Astrocyte (in vitro differentiated cells and primary cell): ENCODE measurements at regions not wholly inside any gene's neighbourhood (a gene's known extent, or its start where the extent isn't known, plus 50 kb on each side); places are given as distances from the start of the nearest gene placed in this dataset.

Source experiments
- CTCF ChIP-seq: IDR thresholded peaks from 2 replicates; pipeline ENCODE4 v1.5.1; 2011; ENCODE audit warnings: low read depth, mild to moderate bottlenecking, inconsistent platforms, low read length, moderate library complexity; ENCODE audit not compliant: insufficient read depth
- EZH2 ChIP-seq: IDR thresholded peaks from 2 replicates; pipeline ENCODE4 v1.6.1; 2012; ENCODE audit warnings: mild to moderate bottlenecking, low read length, inconsistent platforms; ENCODE audit not compliant: insufficient read depth

- TF ChIP-seq CTCF (no peak), EZH2 (no peak)
Measured at GRCh38 chr10:3493621-3494020, 291.4 kb downstream of the KLF6 start.
